H1 (cell line): ENCODE measurements at regions not wholly inside any gene's neighbourhood (a gene's known extent, or its start where the extent isn't known, plus 50 kb on each side); places are given as distances from the start of the nearest gene placed in this dataset.

Experiments
- CBX5 ChIP-seq: fragments of 300-800, 300-1000 bp; sonication (generic); IDR thresholded peaks from 2 replicates; pipeline ENCODE4 v1.7.1; 2016; ENCODE audit warnings: antibody characterized with exemption, low read length, low read depth
- CBX8 ChIP-seq: fragments of 300-800, 300-1000 bp; sonication (generic); IDR thresholded peaks from 2 replicates; pipeline ENCODE4 v1.7.1; 2016; ENCODE audit warnings: low read depth, low read length, borderline replicate concordance
- NANOG ChIP-seq: IDR thresholded peaks from 2 replicates; pipeline ENCODE4 v1.6.1; 2011; ENCODE audit warnings: low read length, low read depth, mild to moderate bottlenecking, inconsistent platforms; ENCODE audit not compliant: insufficient read depth, poor library complexity, severe bottlenecking

GRCh38 chr3:187967993-187968392 is 186.0 kb upstream of the LPP start (continued):
- TF ChIP-seq CBX5 (no peak), NANOG (no peak), CBX8 (no peak)
- TF ChIP-seq, all 59 proteins: peak for 0
